ENCODE measurements at regions not wholly inside any gene's neighbourhood (a gene's known extent, or its start where the extent isn't known, plus 50 kb on each side); places are given as distances from the start of the nearest gene placed in this dataset.
"Not testable (repeated sequence)": the region's sequence is repeated elsewhere in the genome, so short reads cannot be mapped to it uniquely, and the experiment has no call there.

GRCh38 chr1:94301186-94301585 lies 63.8 kb upstream of the ARHGAP29 start:
- no peak for DNase-seq

- DNase-seq = no peak
Observed at GRCh38 chr1:94300731-94301130, 63.3 kb upstream of the ARHGAP29 start.

GRCh38 chr1:94299627-94300553 lies 62.5 kb upstream of the ARHGAP29 start:
- DNase-seq = no peak

GRCh38 chr1:94298861-94299260 lies 61.5 kb upstream of the ARHGAP29 start:
- DNase-seq = no peak

- no peak for DNase-seq
Observed at GRCh38 chr1:94296018-94296417, 58.6 kb upstream of the ARHGAP29 start.

- DNase-seq = not testable (repeated sequence)
Observed at GRCh38 chr1:94292978-94293377, 55.6 kb upstream of the ARHGAP29 start.

- DNase-seq = not testable (repeated sequence)
Observed at GRCh38 chr1:94289244-94289643, 51.9 kb upstream of the ARHGAP29 start.
